ENCODE measurements at regions not wholly inside any gene's neighbourhood (a gene's known extent, or its start where the extent isn't known, plus 50 kb on each side); places are given as distances from the start of the nearest gene placed in this dataset.

GRCh38 chr2:6164986-6165747 is 473.0 kb downstream of the SOX11 start:
- TF ChIP-seq, protein P1, sequence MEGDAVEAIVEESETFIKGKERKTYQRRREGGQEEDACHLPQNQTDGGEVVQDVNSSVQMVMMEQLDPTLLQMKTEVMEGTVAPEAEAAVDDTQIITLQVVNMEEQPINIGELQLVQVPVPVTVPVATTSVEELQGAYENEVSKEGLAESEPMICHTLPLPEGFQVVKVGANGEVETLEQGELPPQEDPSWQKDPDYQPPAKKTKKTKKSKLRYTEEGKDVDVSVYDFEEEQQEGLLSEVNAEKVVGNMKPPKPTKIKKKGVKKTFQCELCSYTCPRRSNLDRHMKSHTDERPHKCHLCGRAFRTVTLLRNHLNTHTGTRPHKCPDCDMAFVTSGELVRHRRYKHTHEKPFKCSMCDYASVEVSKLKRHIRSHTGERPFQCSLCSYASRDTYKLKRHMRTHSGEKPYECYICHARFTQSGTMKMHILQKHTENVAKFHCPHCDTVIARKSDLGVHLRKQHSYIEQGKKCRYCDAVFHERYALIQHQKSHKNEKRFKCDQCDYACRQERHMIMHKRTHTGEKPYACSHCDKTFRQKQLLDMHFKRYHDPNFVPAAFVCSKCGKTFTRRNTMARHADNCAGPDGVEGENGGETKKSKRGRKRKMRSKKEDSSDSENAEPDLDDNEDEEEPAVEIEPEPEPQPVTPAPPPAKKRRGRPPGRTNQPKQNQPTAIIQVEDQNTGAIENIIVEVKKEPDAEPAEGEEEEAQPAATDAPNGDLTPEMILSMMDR (IDR thresholded peaks at IDR 0.05 in 2 of 3, conservative IDR thresholded peaks at IDR 0.05 in 1 of 3; ENCODE audit: borderline replicate concordance in 1 of 3, insufficient read depth in 1 of 3, low read depth in 2 of 3, low read length in 2 of 3): no peak
- TF ChIP-seq POLR2A (IDR thresholded peaks at IDR 0.05; ENCODE audit: borderline replicate concordance, extremely low read depth, insufficient read depth, insufficient read length): no peak
- TF ChIP-seq ZFX (IDR thresholded peaks at IDR 0.05): no peak
- TF ChIP-seq POLR2AphosphoS5 (IDR thresholded peaks at IDR 0.05; ENCODE audit: low read depth, low read length): no peak
- no peak for TF ChIP-seq TCF7L2 (IDR thresholded peaks at IDR 0.05; ENCODE audit: borderline replicate concordance, extremely low read depth, insufficient read depth, insufficient read length)
- TF ChIP-seq ELF1 (IDR thresholded peaks at IDR 0.05; ENCODE audit: borderline replicate concordance, low read depth): no peak
- TF ChIP-seq EZH2 (IDR thresholded peaks at IDR 0.05): no peak
- no peak for TF ChIP-seq SP1 (IDR thresholded peaks at IDR 0.05; ENCODE audit: low read depth)
- no peak for TF ChIP-seq YY1 (IDR thresholded peaks at IDR 0.05; ENCODE audit: extremely low read depth, insufficient replicate concordance, low read depth, low read length)
- no peak for TF ChIP-seq SIN3A (IDR thresholded peaks at IDR 0.05; ENCODE audit: low read depth)
- TF ChIP-seq CBX3 (IDR thresholded peaks at IDR 0.05; ENCODE audit: low read depth): no peak
- TF ChIP-seq, protein P2, sequence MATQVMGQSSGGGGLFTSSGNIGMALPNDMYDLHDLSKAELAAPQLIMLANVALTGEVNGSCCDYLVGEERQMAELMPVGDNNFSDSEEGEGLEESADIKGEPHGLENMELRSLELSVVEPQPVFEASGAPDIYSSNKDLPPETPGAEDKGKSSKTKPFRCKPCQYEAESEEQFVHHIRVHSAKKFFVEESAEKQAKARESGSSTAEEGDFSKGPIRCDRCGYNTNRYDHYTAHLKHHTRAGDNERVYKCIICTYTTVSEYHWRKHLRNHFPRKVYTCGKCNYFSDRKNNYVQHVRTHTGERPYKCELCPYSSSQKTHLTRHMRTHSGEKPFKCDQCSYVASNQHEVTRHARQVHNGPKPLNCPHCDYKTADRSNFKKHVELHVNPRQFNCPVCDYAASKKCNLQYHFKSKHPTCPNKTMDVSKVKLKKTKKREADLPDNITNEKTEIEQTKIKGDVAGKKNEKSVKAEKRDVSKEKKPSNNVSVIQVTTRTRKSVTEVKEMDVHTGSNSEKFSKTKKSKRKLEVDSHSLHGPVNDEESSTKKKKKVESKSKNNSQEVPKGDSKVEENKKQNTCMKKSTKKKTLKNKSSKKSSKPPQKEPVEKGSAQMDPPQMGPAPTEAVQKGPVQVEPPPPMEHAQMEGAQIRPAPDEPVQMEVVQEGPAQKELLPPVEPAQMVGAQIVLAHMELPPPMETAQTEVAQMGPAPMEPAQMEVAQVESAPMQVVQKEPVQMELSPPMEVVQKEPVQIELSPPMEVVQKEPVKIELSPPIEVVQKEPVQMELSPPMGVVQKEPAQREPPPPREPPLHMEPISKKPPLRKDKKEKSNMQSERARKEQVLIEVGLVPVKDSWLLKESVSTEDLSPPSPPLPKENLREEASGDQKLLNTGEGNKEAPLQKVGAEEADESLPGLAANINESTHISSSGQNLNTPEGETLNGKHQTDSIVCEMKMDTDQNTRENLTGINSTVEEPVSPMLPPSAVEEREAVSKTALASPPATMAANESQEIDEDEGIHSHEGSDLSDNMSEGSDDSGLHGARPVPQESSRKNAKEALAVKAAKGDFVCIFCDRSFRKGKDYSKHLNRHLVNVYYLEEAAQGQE (IDR thresholded peaks at IDR 0.05; ENCODE audit: low read depth): no peak
- no peak for TF ChIP-seq MAX (IDR thresholded peaks at IDR 0.05)

All from HCT116 (cell line).